Globus pallidus (tissue), 1 donor: ENCODE measurements at regions not wholly inside any gene's neighbourhood (a gene's known extent, or its start where the extent isn't known, plus 50 kb on each side); places are given as distances from the start of the nearest gene placed in this dataset.
A peak's percentile ranks its signal among the peaks of the same experiment; 100 is the strongest.

Experiments
- DNase-seq: peaks from one replicate; pipeline ENCODE4 v3.0.0-alpha.2; 2015; ENCODE audit warnings: low spot score

DNA sequence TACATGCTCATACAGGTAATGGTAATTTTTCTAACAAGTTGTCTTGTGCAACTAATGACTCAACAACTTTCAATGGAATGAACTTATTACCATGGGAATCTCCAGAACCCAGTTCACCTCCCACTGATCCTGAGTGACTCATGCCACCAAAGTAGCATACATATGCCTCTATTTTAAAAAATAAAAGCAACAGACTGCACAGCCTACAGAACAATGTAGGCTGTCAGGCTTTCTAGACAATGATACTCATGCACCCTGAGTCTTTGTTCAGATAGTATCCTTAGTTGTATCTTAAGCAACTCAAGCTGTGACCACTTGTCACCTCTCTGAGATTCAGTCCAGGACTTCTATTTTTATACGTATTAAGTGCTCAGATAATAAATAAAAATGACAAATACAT lies 531.0 kb upstream of the SETBP1 start:
- DNase-seq: no peak

DNA sequence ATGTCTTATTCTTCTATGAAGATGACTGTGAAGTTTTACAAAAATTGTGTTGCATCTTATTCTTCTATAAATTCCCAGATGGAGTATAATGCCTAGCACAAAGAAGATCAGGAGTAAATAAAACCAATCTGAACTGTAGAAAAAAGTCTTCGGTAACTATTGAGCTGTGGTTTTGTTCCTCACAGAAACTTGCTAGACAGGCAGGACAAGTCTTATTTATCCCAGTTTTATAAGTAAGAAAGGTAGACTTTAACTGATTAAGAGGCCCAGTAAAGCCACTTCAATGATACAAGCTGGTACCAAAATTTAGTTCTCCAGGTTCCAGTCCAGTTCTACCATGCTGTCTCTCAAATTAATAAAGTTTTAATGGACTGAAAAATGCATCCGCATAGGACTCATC lies 526.7 kb upstream of the SETBP1 start:
- DNase-seq: no peak

DNA sequence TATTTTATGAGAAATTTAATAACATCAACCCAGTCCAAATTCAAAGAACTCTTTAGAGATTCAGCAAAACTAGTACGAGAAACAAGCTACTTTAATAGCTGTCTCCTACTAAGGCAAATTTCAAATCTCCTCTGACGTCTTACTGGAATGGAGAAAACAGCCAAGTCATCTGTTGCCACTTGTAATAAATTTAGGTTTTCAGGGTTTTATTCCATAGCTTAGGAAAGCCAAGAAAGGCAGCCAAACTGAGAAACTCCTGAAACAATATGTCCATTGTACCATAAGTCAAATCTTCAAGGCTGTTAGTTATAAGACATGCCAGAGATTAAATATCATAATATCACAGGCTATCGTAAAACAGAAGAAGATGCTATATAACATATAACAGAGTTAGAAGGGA lies 524.6 kb upstream of the SETBP1 start:
- DNase-seq: no peak

DNA sequence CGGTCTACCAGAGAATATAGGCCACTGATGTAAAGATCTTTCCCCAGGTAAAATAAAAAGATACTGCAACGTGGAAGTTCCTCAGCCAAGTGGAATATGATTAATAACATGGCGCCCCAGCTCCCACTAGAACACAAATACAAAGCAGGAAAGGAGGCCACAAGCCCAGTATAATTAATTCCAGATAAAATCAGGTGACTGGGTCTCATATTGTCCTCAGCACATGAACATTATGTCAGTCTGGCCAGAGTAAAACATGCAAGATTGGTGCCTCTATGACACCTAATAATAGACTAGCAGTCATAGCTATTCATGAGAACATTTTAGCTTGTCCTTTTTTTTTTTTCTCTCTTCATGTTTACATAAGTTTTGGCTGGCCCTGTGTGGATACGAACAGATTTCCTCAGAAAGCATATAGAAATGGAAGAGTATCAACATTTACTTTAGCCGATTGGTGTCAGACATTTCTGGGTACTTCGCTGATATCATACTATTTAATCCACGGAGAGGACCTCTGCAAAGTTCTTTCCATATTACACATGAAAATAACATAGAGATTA lies 523.8 kb upstream of the SETBP1 start:
- no peak for DNase-seq

DNA sequence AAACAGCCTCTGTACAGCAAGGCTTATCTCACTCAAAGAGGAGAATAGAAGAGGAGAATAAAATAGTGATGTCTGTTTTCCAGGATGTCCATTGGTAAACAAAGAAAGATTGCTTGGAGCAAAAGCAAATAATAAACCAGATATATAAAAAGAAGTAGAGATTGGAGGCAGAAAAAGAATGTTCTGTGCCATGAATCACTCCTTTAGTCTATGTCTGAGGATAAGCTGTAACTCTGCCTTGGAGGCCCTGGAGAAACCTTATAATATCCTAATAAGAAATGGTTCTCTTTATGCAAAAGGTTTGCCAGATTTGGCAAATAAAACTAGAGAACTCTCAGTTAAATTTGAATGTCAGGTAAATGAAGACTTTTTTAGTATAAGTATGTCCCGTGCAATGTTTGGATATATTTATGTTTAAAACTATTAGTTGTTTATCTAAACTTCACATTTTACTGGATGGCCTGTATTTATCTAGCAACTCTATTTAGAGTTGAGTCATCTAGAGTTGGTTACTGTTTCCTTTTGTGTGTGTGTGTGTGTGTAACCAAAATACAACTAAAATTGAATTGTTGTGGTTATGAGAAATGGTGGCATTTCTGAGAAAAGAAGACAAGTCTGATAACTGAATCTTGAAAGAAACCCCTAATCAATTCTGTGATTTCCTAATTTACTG lies 510.3 kb upstream of the SETBP1 start:
- no peak for DNase-seq

DNA sequence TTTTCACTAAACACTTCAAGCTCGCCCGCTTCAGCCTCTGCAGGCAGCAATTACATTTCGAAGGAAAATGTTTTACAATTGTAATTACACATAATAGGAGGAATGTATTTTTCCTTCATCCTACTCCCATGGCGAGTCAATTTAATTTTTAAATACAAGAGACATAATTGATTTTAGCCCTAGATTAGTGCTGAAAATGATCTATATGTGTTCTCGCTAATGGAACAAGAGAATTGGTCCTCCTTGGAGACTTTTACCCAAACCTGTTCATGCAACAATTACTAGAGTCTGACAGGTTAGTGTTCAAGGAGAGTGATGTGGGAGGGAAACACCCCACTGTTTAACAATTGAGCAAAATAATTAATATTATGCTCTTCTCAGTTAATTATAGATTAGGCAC lies 509.4 kb upstream of the SETBP1 start:
- no peak for DNase-seq

DNA sequence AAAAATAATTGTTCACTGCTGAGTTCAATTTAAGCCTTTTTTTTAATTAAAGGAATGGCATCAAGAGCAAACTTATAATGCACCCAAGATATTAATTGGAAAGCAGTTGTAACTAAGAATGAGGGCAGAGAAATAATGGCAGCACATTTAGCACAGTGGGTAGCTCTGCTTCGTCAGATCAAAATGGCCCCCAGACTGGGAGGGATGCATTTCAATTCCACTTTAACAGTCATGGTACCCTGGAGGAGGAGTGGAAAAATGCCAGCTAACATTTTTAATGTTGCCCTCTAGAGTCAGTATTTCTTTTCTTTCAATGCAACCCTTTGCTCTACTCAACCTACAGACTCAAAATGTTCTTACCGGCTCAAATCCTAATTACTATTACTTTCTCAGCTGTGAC lies 504.8 kb upstream of the SETBP1 start:
- DNase-seq: no peak

DNA sequence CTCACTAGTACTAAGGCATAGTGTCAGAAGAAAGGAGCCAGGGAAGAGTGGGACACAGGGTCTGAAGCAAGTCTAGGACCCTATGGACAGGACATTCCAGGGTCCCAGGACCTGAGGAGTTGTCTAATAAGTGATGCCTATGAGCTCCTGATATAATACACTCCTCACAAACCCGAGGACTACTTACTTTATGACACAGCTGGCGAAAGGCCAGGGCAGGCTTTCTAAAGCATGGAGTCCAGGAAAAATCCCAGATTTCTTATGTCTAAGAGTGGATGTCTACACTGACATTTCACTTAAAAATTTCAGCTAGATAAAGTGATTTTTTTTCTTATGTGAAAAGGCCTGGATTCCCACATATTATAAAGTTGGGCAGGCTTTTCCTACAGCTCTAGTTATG lies 502.2 kb upstream of the SETBP1 start:
- DNase-seq: no peak

DNA sequence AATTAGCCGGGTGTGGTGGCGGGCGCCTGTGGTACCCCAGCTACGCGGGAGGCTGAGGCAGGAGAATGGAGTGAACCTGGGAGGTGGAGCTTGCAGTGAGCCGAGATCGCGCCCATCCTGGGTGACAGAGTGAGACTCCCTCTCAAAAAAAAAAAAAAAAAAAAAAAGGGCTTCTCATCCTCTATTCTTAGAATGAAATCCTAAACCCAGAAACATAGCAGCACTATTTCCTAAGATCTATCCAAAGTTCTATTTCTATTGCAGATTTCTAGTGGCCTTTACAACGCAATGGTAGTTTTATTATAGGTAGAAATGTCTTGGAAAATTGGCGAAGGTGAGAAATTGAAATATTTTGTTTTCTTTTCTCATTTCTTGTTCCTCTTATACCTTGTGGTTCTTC lies 501.0 kb upstream of the SETBP1 start:
- no peak for DNase-seq

DNA sequence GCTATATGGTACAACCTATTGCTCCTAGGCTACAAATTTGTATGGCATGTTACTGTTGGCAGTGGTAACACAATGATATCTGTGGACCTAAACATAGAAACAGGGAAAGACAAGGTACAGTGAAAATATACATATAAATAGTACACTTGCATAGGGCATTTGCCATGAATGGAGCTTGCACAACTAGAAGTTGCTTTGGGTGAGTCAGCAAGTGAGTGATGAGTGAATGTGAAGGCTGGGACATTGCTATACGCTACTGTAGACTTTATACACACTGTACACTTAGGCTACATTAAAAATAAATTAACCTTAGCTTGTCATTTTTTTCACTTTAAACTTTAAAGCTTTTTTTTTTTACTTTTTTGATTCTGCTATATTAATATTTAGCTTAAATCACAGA lies 500.0 kb upstream of the SETBP1 start:
- no peak for DNase-seq

DNA sequence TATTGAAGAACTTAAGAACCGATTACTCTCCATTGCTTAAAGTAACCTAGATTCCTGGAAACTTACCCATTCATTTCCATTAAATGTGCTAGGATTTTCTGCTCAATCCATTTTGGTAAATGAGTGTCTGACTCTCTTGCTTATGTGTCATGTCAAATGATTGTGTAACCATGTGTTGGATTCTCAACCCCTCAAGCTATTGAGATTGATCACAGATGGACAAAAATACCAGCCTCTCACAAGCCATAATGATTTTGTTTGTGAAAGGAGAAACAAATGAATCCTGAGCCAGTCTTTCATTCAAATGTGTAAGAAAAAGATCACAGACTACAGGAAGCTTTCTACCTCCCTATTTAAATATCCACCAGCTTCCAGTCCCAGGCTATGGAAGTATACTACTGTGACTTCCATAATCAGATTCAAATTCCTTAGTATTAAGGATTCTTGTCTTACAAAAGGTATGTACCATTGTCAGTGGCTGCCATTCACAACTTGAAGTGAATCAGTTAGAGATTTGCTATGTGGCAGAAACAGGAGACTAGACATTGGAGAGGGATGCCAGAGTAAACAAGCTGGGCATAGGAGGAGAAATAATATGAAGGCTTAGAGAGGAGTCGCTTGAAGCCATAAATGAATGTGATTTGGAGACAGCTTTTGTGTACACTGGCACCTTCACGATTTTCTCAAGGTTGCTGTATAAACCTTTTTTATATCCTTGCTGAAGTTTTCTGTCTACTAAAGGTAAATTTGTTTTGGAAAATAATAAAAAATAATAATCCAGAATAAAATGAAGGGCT lies 498.5 kb upstream of the SETBP1 start:
- DNase-seq: no peak

DNA sequence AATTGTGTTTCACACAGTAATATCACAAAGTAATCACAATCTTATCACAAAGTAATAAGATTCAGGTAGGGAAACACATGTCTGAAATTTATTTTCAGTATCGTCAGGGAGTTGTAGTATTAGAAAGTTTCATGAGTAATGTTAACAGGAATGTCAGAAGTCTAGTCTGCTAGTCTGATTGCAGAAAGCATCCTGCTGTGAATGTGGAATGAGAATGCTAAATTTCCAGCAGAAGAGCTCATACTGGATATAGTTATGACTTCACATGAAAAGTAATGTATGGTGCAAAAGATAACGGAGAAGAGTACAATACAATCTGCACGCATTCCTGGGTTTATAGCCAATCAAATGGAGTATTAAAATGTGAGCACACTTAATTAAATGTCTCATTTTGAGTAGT lies 494.7 kb upstream of the SETBP1 start:
- no peak for DNase-seq

DNA sequence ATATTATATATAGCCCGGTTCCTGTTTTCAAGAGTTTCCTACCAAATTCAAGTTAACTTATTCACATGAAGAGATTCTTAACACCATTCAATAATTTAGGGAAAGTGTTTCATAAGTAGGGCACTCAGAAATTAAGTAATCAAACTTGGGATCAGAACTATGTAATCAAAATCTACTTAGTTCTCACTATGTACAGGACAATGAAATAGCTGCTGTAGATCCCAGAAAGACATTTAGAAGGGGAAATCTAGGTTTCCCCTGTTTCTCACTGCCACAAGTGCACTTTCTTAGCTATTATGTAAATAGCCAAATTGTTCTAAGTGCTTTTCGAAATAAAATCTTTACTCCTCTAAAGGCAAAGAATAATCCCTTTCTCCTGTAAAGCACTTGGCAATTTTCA lies 493.6 kb upstream of the SETBP1 start:
- no peak for DNase-seq

DNA sequence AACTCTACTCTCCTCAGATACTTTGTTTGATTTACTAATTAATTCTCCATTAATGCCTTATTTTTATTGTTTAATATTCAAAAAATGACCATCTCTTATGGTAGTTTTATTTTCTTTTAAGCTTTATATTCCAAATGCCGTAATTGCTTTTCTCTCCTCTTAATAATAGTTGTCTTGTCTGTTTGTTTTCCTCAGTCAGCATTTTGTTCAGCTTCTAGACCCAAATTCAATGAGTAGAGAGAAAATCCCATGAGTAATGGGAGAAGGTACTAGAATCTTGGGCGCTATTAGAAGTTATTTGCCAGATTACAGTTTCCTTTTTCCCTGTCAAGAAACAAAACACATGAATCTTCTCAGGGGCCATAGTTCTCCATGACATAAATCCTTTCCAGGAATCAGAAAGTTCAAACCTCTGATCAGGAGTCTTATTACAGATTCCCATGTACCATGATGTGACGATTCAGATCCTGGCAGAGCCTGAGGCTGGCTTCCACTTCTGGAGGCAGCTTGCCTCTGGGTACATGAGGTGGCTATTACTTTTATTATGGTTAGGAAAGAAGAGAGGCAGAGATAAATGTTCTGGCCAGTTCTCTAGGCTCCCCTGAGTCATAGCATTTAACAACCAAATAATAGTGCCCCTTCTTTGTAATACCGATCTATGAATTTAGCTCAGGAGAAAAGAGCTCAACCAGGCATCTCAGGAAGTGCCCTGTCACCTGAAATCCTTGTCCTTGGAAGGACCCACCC lies 485.1 kb upstream of the SETBP1 start:
- no peak for DNase-seq

DNA sequence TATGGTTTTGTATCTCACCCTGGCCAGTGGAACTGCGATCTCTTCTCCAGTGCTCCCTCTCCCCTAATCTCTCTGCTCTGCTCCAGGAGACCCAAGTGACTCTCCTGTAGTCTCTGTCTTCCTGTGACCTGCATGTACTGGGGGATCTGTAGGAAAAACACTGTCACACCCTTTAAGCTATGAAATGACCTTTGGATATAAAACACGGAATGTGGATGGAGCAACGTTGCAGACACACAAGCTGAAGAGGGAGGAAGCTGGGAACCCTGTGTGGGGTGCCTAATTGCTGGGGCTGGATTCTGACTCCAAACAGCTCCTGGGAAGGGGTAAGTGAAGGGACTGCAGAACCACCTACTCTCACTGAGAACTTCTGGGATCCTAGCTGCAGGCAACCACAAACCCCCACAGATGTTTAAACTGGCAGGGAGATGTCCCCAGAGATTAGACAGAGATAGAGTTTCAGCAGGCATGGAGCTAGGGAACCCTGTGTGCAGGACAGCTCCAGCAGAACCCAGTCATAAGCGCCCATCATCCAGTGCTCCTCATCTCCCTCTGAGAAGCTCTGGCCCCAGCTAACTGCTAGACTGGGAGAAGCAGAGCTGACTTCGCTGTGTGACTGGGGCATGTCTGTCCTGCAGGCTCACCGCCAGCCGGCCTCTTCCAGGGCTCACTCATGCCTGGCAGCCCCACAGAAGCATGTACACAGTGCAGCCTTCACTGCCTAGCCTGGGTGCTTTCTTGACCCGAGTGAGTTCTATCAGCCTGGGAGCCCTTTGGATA lies 482.7 kb upstream of the SETBP1 start:
- no peak for DNase-seq

DNA sequence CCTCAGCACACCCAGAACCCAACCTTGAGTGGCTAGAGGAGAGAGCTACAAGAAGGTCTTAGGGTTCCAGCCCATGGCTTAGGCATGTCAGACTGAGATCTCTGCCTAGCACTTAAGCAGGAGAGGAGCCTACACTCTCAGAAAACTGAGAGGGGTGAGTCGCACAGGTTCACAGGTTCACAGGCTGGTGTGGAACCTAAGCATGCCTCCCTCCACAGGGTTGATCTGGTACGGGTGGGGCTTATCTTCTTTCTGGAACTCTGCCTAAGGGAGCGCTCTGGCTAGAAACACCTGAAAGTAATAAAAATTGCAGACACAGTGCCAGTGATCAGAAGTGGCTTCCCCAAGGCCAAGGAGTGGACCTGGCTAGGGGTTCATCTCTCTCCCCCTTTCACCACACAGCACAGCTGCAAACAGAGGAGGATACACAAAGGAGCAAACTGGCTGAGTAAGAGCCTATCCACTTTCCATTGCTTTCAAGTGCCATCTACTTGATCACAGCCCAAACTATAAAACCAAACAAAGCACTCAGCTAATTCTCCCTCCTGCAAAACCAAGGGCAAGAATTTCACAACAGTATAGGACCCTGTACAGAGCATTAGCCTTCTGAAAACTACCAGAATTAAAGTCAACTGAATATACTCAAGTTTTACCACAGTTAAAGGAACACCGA lies 481.9 kb upstream of the SETBP1 start:
- DNase-seq: no peak

DNA sequence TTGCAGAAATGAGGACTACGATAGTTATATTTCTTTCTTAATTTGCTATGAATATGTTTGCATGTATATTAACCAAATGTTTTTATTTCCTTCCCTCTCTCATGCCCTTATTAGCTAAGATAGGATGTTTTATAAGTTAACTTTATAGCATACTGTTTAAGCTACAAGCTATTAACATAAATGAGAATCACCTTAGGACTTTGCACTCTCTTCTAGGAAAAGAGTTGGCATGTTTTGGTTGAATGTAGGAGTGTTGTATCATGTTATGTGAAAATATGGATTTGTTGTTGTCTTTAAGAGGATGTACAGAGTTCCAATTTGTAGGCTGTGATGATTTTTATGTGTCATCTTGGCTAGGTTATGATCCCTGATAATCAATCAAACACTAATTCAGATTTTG lies 467.4 kb upstream of the SETBP1 start:
- DNase-seq: no peak

DNA sequence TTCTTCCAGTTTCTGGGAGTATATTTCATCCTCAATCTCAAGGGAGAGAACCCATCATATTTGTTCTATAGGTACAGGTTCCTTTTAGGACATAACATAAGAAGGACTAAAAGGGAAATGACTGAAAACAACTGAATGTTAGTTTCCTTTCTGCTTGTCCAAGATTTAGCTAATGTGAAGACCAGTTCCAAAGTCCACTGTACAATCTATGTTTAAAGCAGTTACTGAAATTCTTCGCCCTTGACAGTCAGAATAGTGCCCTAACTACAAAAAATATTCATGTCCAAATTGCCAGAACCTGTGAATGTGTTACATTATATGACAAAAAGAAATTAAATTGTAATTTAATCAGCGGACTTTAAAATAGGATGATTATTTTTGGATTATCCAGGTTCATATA lies 466.3 kb upstream of the SETBP1 start:
- no peak for DNase-seq

DNA sequence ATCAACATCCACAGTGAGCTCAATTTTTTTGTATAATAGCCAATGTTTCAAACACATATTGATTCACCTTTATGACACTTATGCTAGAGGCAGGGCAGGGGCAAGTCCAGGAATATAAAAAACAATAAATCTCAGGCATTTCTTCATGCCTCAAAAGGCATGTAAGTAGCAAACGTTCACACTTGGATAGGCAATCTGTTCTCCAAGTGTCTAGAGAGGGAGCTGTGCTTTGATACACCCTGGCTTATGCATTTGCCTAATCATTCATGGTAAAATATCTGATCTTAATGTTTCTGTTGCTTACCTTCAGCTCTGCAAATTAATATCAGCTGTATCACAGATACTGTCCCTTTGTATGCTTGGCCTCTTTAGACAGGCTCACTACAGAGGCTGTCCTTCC lies 464.5 kb upstream of the SETBP1 start:
- DNase-seq: no peak

DNA sequence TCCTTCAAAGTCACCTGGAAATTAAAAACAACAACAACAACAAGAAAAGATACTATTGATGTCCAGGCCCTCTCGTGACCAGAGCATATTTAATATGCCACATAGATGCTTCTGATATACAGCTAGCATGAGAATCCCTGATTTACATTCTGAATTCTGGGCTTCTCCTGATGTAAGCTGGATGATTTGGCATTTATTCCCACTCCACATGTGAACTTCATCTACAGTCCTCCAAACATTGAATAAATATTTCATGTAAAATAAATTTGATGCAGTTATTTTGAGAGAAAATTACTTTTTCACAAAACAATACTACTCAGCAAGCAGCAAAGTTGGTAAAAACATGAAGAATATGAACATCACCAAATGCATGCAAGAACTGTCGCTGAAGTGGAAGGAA lies 453.2 kb upstream of the SETBP1 start:
- DNase-seq: no peak

DNA sequence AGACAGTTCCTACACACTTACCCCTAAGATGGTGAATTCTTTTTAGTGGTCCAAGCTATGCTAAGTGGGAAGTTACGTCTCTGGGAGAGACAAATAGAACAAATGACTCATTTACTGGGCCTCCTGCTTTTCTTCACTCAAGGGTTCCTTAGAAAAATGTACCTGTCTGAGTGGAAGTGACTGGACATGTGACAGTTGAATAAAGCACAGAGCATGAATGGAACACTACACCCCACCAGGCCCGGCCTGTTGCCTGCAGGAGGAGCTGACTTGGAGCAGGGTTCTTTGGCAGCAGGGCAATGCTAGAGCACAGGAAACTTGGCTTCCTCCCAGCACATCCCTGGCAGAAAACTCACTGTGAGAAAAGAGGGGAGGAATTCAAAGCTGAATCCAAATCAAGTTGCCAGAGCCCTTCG lies 451.0 kb upstream of the SETBP1 start:
- DNase-seq: peak; percentile 59

DNA sequence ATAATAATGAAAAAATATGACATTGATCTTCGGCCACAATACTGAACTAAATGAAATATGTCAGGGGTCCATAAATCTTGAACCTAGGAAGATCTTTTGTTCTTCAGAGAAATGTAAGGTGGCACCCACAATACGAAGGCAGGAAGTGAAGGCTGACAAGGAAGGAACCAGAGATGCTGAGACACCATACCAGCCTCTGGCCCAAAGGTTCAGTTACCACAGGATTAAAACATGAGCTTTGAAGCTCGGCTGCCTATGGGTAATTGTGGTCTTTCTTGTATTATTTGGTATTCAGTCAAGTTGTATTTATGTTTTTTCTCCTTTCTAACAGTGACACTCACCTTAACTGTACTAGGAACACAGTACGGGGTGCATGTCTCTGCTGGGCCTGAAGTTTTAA lies 448.8 kb upstream of the SETBP1 start:
- DNase-seq: no peak
